GM21825 (cell line): ENCODE measurements at regions not wholly inside any gene's neighbourhood (a gene's known extent, or its start where the extent isn't known, plus 50 kb on each side); places are given as distances from the start of the nearest gene placed in this dataset.

Source experiments
- ATAC-seq: cut with Tn5 transposase; IDR thresholded peaks from one replicate; pipeline ENCODE4 v1.9.1; 2021; ENCODE audit warnings: mild to moderate bottlenecking, moderate library complexity; ENCODE audit not compliant: unreplicated experiment

DNA sequence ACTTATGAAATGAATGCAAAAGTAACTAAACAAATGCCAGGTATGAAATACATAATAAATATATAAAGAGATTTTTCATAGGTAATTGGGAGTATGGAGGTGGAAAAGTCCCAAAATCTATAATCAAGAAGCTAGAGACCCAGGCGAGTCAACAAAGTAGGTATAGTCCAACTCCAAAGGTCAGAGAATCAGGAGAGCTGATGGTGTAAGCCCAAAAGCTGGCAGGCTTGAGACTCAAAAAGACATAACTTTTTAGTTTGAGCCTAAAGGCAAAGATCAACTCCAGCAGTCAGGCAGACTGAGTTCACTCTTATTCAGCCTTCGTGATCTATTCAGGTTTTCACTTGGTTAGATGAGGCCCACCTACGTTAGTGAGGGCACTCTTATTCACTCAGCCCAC is 157.4 kb upstream of the TMCO5A start:
- ATAC-seq = no peak

DNA sequence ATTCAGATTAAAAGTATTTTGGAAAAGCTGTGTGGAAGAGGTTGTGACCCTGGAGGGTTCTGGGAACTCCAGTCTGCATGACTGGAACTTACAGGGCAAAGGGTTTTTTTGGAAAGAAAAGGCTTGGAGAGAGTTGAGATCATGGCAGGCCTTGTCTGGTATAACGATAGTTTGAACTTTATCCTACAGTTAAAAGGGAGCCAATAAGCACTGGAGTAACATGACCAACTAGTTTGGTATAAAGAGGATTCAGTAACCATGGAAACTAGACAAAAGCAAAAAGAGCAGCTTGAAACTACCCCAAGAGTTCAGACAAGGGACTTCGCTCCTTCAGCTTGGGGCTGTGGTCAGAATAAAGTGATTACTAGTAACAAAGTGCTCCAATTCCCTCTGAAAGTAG is 151.2 kb upstream of the TMCO5A start:
- no peak for ATAC-seq

DNA sequence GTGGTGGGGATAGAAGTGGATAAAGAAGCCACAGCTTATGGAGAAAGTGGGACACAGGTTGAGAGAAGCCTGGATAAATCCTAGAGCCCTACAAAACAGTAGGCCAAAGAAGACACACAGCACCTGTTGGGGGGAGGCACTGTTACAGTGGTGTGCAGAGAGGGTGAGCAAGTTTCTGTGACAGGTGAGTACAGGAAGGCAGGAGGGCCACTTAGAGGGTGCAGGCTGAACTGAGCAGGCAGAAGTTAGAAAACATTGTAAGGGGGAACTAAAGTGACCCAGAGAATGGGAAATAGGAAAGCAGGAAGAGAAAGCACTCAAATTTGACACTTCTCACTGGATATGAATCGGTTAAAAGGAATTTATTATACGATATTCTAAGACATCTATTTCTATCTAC is 146.1 kb upstream of the TMCO5A start:
- ATAC-seq = no peak

DNA sequence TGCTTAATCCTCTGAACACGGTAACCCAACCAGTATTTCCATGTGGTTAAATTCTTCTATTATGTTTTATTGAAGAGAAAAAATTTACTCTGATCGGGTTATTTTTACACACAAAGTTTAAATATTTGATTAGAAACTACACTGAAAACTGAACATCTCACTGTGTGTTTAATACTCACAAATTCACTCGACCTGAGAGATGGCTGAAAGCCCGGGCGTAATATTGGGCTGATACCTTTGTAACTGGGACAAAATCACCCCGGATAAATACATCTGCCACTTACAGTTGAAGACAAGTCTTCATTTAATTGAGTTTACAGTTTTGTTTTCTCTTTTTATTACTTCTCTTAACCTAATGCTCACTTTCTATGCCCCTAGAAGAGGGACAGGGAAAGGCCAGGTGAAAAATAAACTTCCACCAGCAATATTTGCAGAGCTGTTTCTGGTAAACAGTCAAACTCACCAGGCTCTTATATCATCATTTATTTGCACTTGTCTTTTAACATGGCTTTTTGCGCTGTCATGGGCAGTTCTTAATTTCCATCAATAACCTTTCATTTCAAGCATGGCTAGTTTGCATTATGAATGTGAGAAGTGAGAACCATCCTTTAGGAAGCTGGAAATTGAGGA is 145.6 kb upstream of the TMCO5A start:
- no peak for ATAC-seq

DNA sequence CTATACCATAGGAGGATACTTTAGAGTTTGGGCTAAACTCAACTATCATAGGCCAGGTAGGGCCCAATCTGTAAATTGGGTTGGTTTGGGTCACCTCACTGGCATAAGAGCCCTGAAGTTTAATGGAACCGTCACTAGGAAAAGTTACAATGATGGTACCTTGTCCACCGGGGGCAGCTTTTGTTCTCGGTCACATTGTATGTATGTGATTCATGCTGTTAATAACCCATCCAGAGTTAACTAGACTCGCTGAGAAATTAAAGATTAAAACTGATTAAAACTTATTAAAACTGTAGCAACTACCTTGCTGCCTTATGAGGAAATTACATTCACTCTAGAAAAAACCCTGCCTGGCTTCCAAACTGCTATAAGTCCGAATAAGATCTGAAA is 145.0 kb upstream of the TMCO5A start:
- no peak for ATAC-seq

DNA sequence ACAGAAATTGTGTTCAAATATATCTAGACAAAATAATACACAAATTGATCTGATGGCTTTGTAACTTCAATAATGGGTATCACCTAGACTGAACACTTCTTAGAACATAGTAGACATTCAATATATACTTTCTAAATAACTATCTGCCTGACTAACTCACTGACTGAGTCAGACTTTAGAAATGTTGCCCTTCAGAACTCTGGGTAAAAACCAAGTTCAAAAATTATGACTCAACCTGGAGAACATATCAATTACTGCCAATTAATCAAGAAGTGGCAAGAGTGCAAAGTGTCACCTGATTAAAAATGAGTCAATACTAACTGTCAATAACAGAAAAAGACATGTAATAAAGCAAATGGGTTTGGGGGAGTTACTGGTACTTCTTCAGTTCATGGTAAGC is 144.6 kb upstream of the TMCO5A start:
- ATAC-seq = no peak

DNA sequence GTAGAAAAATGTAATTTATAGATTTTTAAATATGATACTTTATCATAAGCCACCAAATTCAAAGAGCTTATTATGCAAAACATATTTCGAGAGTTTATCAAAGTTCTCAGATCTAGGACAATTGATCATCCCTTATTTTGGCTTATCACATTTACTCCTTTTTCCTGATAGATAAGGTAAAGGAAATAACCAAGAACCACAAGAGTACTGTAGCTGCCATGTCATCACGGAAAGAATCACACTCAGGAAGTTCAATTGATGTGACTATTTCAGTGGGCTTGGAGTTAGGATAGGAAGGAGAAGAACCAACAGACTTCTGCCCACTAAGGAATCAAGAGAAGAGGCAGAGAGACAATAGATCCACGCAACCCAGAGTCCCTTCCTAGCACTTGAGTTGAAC is 142.7 kb upstream of the TMCO5A start:
- no peak for ATAC-seq

DNA sequence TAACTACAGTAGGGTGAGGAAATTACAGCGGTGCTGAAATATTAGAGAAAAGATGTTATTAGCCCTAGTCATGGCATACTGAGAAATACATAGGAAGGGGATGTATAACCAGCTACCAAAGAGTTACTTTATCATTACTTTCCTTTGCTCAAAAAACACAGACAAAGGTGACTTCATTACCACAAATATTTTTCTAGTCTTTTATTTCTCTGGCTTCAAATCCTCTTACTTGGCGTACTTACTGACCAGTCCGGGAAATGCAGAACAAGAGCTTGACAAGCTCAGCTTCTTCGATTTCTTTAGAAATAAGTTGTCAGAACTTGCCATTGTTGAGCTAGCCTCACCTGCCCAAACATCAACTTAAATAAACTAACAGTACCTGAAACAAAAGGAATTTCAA is 142.1 kb upstream of the TMCO5A start:
- ATAC-seq = no peak

DNA sequence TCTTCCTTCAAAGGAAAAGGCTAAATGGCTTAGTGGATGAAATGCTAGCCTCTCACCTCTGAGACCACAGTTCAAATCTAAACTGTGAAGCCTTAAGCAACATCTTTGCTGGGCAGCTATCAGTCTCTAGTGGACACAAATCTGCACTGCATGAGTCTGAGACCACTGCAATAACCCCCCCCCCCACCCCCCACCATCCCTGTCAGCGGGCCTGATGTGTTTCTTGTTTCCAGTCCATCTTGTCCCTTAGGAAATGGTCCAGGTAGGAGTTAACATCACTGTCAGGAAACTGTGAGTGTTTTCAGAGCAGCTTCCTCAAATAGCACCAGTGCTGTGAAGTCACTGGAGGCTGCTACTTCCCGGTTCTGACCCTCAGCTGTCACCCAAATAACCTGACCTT is 140.6 kb upstream of the TMCO5A start:
- ATAC-seq = no peak

DNA sequence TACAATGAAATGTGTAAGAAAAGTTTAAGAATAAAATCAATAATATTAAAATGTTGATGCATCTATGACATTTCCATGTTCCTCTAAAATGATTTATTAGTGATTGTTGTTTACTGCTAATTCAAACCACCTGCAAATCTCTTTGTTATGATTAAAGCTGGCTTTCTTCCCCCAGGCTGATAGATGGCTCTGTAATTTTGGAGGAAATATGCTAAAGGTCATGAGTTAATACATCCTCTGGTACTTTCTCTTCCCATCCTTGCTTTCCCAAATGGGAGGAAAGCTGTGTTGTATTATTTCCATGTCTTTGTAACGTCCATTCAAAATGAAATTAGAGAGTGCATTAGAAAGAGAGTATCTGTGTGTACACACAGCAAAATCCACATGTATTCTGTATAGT is 139.5 kb upstream of the TMCO5A start:
- ATAC-seq = no peak

DNA sequence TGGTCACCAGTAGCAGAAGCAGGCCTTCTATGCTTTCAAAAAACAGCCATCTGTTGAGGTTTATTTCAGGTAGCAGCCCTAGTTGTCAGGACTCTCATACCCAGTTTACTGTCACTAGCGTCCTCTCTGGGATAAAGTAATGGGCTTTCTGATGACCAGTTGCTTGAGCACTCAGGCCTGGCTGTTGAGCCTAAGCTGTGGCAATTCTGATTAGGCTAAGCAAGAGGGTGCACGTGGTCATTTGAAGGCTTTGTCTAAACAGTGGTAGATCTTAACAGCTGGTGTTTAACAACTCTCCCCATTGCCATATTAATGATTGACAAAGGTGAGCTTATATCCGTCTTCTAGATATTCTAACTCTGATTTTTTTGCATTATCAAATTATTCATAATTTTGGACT is 132.9 kb upstream of the TMCO5A start:
- ATAC-seq = no peak

DNA sequence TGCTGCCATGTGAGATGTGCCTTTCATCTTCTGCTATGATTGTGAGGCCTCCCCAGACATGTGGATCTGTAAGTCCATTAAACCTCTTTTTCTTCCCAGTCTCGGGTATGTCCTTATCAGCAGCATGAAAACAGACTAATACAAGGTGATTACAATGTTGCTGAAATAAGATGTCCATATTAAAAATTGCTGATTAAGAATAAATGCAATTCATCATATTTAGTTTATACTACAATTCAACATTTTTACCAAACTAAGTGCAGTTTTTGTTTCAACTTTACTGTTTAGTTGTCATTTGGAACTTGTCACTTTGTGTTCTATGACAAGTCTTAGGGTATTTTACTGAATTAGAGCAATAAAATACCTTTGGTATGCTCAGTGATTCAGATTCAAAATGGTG is 127.6 kb upstream of the TMCO5A start:
- ATAC-seq = no peak

DNA sequence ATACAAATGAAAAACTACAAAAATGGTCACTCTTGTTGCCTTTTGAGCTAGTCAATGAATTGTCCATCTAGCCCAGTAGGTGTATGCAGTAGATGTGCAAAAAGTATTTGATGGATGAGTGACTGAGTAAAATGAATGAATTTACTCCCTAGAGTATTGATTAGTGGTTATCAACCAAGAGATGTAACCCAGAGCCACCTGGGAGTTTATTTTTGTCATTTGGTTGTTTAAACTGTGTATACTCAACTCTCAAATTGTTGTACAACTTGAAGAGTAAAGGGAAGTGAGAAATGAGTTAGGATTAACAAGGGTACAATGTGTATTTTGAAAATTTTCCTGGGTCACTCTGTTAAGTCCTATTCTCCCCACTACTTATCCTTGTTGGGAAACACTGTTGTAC is 124.1 kb upstream of the TMCO5A start:
- ATAC-seq = no peak

DNA sequence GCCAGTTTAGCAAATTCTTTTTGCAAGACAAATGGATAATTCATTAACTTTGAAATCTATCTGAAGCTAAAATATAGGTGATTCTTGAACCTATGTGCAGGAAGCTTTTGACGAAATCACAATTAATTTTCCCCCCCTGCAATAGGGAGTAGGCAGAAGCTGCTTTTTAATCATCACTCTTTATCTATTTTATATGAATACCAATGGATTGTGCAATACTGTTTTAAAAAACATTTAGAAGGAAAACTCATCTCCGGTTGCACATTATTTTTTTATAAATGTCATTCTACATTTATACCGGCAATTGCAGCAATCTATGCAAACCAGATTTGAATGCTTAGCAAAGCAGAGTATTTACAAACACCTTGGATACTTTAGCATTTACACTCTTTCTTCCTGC is 121.1 kb upstream of the TMCO5A start:
- ATAC-seq = no peak

DNA sequence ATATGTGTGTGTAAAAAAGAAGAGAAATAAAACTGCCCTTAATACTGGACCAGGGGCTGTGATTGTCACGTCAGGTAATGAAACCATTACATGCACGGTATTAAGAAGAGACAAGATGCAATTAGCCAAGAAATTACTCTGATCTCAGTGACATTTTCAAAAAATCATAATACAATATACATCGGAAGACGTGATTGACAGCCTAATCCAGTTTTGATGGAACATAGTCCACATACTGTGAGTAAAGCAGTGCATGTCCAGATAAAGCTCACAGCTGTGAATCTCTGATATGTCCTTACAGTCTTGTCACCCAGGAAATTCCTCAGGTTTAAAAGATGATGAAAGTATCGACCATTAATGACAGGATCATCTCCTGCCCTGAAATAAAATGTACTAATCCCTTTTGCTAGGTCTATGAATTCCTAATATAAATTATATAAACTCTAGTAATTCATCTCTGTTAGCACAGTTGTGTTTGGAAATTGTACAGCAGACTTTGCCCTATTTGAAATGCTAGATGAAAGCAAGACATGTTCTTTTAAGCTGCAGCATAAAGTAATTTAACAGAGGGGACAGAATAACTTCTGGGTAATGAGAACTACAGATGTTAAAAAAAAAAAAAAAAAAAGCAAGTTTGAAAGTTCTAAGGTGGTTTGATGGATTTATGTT is 119.5 kb upstream of the TMCO5A start:
- no peak for ATAC-seq

DNA sequence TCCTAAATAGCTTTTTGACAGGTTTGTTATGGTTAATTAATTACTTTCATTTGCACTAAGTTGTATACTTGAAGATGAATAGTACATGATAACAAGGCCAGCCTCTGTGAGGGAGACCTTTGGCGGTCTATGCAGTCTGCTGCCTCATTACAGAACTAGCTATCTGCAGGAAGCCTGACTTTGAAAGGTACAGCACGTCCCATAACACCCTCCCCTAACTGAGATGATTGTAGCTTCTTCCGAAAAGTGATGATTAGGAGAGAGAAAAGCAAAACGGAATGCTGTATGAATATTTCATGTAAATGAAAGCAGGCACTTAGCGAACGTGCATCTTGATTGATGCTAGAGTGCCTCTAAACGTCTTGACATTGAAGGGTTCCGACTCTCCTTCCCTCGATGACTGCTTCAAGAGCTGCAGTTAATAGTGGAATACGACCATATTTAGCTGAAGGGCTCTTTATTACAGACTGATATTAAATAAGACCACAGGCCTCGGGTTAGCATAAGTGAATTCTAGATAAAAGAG is 116.2 kb upstream of the TMCO5A start:
- ATAC-seq = no peak

DNA sequence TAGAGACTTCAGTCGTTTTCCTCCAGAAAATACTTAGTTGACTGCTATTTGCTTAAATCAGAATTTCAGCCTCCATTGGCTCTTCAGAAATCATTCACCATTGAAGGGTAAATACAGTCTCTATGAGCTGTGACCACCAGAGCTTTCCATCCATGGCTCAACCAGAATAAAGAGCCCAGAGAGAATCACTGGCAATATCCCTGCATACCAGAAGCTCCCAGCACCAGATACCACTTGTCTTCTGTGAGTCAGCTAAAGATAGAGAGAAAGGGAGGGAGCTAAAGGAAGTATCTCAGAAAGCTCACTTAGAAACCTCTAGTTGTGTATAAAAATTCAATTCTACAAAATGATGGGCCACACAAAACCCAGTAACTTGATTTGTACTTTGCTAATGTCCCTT is 115.2 kb upstream of the TMCO5A start:
- no peak for ATAC-seq

DNA sequence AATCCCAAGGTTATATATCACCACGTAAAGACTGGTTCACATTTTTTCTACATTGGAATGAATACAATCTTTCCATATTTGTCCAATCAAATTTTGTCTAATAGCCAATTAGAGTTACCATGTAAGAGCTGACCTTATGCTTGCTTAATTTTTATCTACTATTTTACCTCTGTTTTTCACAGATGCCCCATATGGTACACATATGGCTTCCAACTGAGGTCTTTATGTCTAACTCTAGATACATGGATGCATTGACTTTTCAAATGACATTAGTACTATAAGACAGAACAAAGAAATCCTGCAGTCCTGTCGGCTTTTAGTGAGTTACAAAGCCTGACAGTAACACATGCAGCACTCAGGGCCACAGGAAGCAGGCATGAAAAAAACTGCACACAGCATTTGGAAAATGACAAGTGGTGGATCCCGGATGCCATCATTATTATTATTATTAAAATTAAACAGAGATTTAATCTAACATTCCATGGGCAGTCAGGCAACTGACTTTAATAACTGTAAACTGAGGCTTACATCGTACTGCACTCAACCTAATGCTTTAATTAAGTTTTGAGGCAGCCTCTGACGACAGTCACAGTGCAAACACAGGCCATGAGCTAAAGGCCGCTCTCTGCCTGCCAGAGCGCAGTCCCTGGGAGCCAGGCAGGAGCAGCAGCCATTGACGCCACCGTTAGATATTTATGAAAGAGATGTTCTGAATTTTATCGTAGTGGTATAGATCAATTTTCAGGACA is 113.9 kb upstream of the TMCO5A start:
- ATAC-seq = no peak

DNA sequence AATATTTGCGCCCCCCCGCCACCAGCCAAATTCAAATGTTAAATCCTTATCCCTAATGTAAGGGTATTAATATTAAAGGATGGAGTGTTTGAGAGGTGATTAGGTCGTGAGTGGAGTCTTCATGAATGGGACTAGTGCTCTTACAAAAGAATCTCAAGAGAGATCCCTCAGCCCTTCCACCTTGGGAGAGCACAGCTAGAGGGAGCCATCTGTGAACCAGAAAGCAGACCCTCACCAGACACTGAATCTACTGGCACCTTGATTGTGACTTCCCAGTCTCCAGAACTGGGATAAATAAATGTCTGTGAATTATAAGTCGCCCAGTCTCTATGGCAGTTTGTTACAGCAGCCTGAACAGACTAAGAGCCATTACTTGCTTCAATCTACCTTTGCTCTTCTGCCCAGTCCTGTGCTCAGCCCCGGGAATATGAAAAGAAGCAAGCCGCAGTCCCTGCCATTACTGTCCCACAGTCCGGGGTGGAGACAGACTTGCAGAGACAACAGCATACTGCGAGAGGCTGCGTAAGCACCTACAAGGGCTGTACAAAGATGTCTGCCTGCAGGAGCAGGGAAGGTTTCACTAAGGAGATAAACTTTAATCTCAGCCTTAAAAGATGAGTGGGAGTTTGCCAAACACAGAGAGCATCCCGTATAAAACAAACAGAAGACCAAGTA is 110.7 kb upstream of the TMCO5A start:
- ATAC-seq = no peak

DNA sequence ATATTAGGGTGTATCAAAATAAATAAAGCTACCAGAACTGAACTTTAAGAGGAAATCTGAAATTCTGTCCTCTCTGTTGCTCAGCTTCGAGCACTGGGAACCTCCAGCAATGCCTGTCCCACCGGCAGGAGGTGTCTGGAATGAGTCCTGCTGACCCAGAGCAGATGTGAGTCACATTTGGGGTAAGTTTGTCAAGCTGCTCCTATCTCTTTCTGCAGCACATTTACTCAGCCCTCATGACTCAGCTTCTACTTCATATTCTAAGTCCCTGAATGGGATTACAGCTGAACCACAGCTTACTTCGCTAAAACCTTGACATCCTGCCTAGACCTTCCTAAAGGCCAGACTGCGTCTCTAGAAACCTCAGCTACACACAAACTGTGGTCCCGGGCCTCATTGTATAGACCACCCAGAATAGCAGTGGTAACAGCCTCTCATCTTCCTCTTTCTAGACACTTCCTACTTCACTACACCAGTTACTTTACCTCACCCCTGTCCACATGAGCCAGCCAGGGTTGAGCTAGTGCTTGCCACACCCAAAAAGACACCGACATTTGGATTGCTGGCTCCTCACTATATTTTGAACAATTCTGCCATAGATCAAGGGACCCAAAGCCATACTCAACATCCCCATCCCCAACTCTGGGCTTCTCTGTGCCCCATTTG is 109.6 kb upstream of the TMCO5A start:
- no peak for ATAC-seq

DNA sequence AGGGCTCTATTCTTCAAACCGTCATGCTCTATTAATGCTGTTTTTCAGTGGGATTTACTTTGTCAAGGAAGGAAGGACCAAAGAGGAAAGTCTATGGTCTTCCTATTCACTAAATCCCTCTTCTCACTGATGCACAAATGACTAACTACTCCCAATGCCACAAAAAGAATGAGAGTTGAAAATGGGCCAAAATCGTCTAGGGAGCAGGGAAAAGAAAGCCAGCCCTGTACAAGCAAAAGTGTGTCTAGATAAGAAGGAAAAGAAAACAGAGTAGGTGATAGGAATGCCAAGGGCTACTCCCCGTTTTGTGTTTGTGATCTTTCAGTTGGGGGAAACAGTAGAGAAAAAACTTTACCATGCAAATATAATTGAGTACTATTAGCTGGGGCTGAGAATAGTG is 97.2 kb upstream of the TMCO5A start:
- no peak for ATAC-seq
